ENCODE measurements at regions not wholly inside any gene's neighbourhood (a gene's known extent, or its start where the extent isn't known, plus 50 kb on each side); places are given as distances from the start of the nearest gene placed in this dataset.

GRCh38 chr4:25560605-25561004, 95.0 kb upstream of the SLC34A2 start:
- Mint-ChIP-seq H3K4me3 (no peak overlapping the region), H3K4me1 (no peaks in the 10 kb centered on the region), H3K27me3 (peaks cover 0 to 11% (median 4%) of the 10 kb centered on the region in 5 donors), H3K36me3 (no peaks in the 10 kb centered on the region), H3K27ac (no peak overlapping the region), H3K9me3 (peaks cover 0 to 5% (median 0%) of the 10 kb centered on the region in 9 donors)
- ATAC-seq (no peak), DNase-seq (no peak)
- POLR2A ChIA-PET: no interaction called here

- Mint-ChIP-seq H3K9me3 (peaks cover 0 to 5% (median 0%) of the 10 kb centered on the region in 9 donors), H3K4me1 (no peaks in the 10 kb centered on the region), H3K27me3 (peaks cover 0 to 11% (median under 1%) of the 10 kb centered on the region in 5 donors), H3K4me3 (no peak overlapping the region), H3K36me3 (no peaks in the 10 kb centered on the region), H3K27ac (no peak overlapping the region)
- POLR2A ChIA-PET: no interaction called here
- ATAC-seq (no peak), DNase-seq (no peak)
These were observed 92.5 kb upstream of the SLC34A2 start for GRCh38 chr4:25563071-25563564.

- ATAC-seq: no peak
- no peak for DNase-seq
- no peak overlapping the region for H3K4me3 Mint-ChIP-seq
These were observed 90.8 kb upstream of the SLC34A2 start for GRCh38 chr4:25564836-25565235.

GRCh38 chr4:25567253-25567652, 88.4 kb upstream of the SLC34A2 start:
- H3K4me1 Mint-ChIP-seq: no peaks in the 10 kb centered on the region
- ATAC-seq (no peak), DNase-seq (no peak)
- no peak overlapping the region for H3K27ac Mint-ChIP-seq
- no peak overlapping the region for H3K4me3 Mint-ChIP-seq
- POLR2A ChIA-PET: no interaction called here
- H3K27me3 Mint-ChIP-seq: peaks cover 0 to 9% (median 0%) of the 10 kb centered on the region in 5 donors
- peaks cover 0 to 1% (median 0%) of the 10 kb centered on the region in 9 donors for H3K9me3 Mint-ChIP-seq
- no peaks in the 10 kb centered on the region for H3K36me3 Mint-ChIP-seq

More at GRCh38 chr4:25564836-25565235, 90.8 kb upstream of the SLC34A2 start:
- H3K27me3 Mint-ChIP-seq: peaks cover 0 to 11% (median 0%) of the 10 kb centered on the region in 5 donors
- H3K36me3 Mint-ChIP-seq: no peaks in the 10 kb centered on the region
- POLR2A ChIA-PET: no interaction called here
- H3K27ac Mint-ChIP-seq: no peak overlapping the region
- peaks cover 0 to 3% (median 0%) of the 10 kb centered on the region in 9 donors for H3K9me3 Mint-ChIP-seq
- no peaks in the 10 kb centered on the region for H3K4me1 Mint-ChIP-seq

GRCh38 chr4:25569716-25570115, 85.9 kb upstream of the SLC34A2 start:
- Mint-ChIP-seq H3K27me3 (peaks cover 0 to 2% (median 0%) of the 10 kb centered on the region in 5 donors), H3K27ac (no peak overlapping the region)
- ATAC-seq: no peak

GRCh38 chr4:25575611-25576010, 80.0 kb upstream of the SLC34A2 start:
- Mint-ChIP-seq H3K4me1 (no peaks in the 10 kb centered on the region), H3K27me3 (peaks cover 0 to 8% (median 0%) of the 10 kb centered on the region in 5 donors), H3K36me3 (no peaks in the 10 kb centered on the region), H3K4me3 (no peak overlapping the region), H3K9me3 (no peaks in the 10 kb centered on the region), H3K27ac (no peak overlapping the region)
- POLR2A ChIA-PET: no interaction called here
- ATAC-seq: no peak
- no peak for DNase-seq

More at GRCh38 chr4:25569716-25570115, 85.9 kb upstream of the SLC34A2 start:
- Mint-ChIP-seq H3K36me3 (no peaks in the 10 kb centered on the region), H3K4me1 (no peaks in the 10 kb centered on the region), H3K4me3 (no peak overlapping the region), H3K9me3 (peaks cover 0 to 1% (median 0%) of the 10 kb centered on the region in 9 donors)
- DNase-seq: no peak
- POLR2A ChIA-PET: no interaction called here

- Mint-ChIP-seq H3K4me1 (no peaks in the 10 kb centered on the region), H3K27ac (no peak overlapping the region), H3K36me3 (no peaks in the 10 kb centered on the region), H3K4me3 (no peak overlapping the region), H3K9me3 (no peaks in the 10 kb centered on the region), H3K27me3 (peaks cover 0 to 15% (median 0%) of the 10 kb centered on the region in 5 donors)
- POLR2A ChIA-PET: no interaction called here
- DNase-seq (no peak), ATAC-seq (no peak)
These were observed 77.2 kb upstream of the SLC34A2 start for GRCh38 chr4:25578432-25578831.

GRCh38 chr4:25580633-25581467, 74.8 kb upstream of the SLC34A2 start:
- H3K27ac Mint-ChIP-seq: peak overlapping the region in 1 of 10 donors; percentile 3

GRCh38 chr4:25585901-25586523, 69.6 kb upstream of the SLC34A2 start:
- Mint-ChIP-seq H3K9me3 (no peaks in the 10 kb centered on the region), H3K4me3 (no peak overlapping the region), H3K36me3 (peaks cover 0 to 4% (median 0%) of the 10 kb centered on the region in 3 donors), H3K4me1 (no peaks in the 10 kb centered on the region), H3K27ac (no peak overlapping the region), H3K27me3 (peaks cover 3 to 13% (median 8%) of the 10 kb centered on the region in 5 donors)
- ATAC-seq (no peak), DNase-seq (no peak)
- POLR2A ChIA-PET: no interaction called here

More at GRCh38 chr4:25580633-25581467, 74.8 kb upstream of the SLC34A2 start:
- Mint-ChIP-seq H3K36me3 (peaks cover 0 to 4% (median 0%) of the 10 kb centered on the region in 3 donors), H3K9me3 (no peaks in the 10 kb centered on the region), H3K27me3 (peaks cover 0 to 15% (median 0%) of the 10 kb centered on the region in 5 donors), H3K4me1 (no peaks in the 10 kb centered on the region), H3K4me3 (no peak overlapping the region)
- POLR2A ChIA-PET: no interaction called here
- ATAC-seq: no peak
- DNase-seq: no peak

GRCh38 chr4:25588206-25588605, 67.4 kb upstream of the SLC34A2 start:
- no peak for ATAC-seq
- Mint-ChIP-seq H3K36me3 (peaks cover 0 to 4% (median 0%) of the 10 kb centered on the region in 3 donors), H3K4me3 (no peak overlapping the region), H3K4me1 (no peaks in the 10 kb centered on the region), H3K27me3 (peaks cover 3 to 13% (median 5%) of the 10 kb centered on the region in 5 donors), H3K9me3 (peaks cover 0 to 4% (median 0%) of the 10 kb centered on the region in 9 donors), H3K27ac (no peak overlapping the region)
- DNase-seq: no peak
- POLR2A ChIA-PET: no interaction called here

- Mint-ChIP-seq H3K36me3 (peaks cover 0 to 12% (median 0%) of the 10 kb centered on the region in 3 donors), H3K9me3 (peaks cover 0 to 13% (median 4%) of the 10 kb centered on the region in 9 donors), H3K27me3 (peaks cover 3 to 13% (median 9%) of the 10 kb centered on the region in 5 donors), H3K4me1 (no peaks in the 10 kb centered on the region), H3K4me3 (no peak overlapping the region), H3K27ac (no peak overlapping the region)
- POLR2A ChIA-PET: no interaction called here
- no peak for DNase-seq
- no peak for ATAC-seq
These were observed 65.5 kb upstream of the SLC34A2 start for GRCh38 chr4:25590171-25590570.

- Mint-ChIP-seq H3K9me3 (peaks cover 0 to 35% (median 13%) of the 10 kb centered on the region in 9 donors), H3K4me1 (no peaks in the 10 kb centered on the region), H3K4me3 (no peak overlapping the region), H3K36me3 (peaks cover 0 to 26% (median 1%) of the 10 kb centered on the region in 3 donors), H3K27ac (no peak overlapping the region), H3K27me3 (peaks cover 2 to 8% (median 7%) of the 10 kb centered on the region in 5 donors)
- POLR2A ChIA-PET: no interaction called here
- DNase-seq: no peak
- no peak for ATAC-seq
These were observed 62.9 kb upstream of the SLC34A2 start for GRCh38 chr4:25592736-25593135.
